Endodermal cell (in vitro differentiated cells): ENCODE measurements at regions not wholly inside any gene's neighbourhood (a gene's known extent, or its start where the extent isn't known, plus 50 kb on each side); places are given as distances from the start of the nearest gene placed in this dataset.
A peak's percentile ranks its signal among the peaks of the same experiment; 100 is the strongest.

ENCODE experiments used
- DNase-seq: peaks from one replicate; pipeline ENCODE4 v3.0.0-alpha.2; 2017
- H3K27ac ChIP-seq: 2 replicates; pipeline ENCODE4 v1.5.1; 2013; ENCODE audit warnings: mild to moderate bottlenecking, low read depth, low read length, moderate library complexity
- H3K27me3 ChIP-seq: 2 replicates; pipeline ENCODE4 v1.6.1; 2013; ENCODE audit warnings: mild to moderate bottlenecking, low read length, moderate library complexity; ENCODE audit not compliant: insufficient read depth, control insufficient read depth, poor library complexity, severe bottlenecking
- H3K36me3 ChIP-seq: 2 replicates; pipeline ENCODE4 v1.7.0; 2013; ENCODE audit warnings: mild to moderate bottlenecking, low read length, moderate library complexity; ENCODE audit not compliant: control insufficient read depth, insufficient read depth
- H3K4me1 ChIP-seq: one replicate; pipeline ENCODE4 v1.7.0; 2013; ENCODE audit warnings: low read length; ENCODE audit not compliant: control insufficient read depth, insufficient read depth
- H3K4me3 ChIP-seq: 2 replicates; pipeline ENCODE4 v1.5.1; 2013; ENCODE audit warnings: mild to moderate bottlenecking, low read length, moderate library complexity
- H3K9ac ChIP-seq: 2 replicates; pipeline ENCODE4 v1.6.1; 2013; ENCODE audit warnings: mild to moderate bottlenecking, low read length, moderate library complexity; ENCODE audit not compliant: poor library complexity, severe bottlenecking; ENCODE audit errors: extremely low read depth
- H3K9me3 ChIP-seq: 2 replicates; pipeline ENCODE4 v1.6.1; 2013; ENCODE audit warnings: mild to moderate bottlenecking, low read length, moderate library complexity; ENCODE audit not compliant: control insufficient read depth
- H3K27ac Mint-ChIP-seq: 2 replicates; pipeline ENCODE4 v1.8.0; 2020; ENCODE audit warnings: mixed read lengths
- H3K27me3 Mint-ChIP-seq: 2 replicates; pipeline ENCODE4 v1.8.0; 2021; ENCODE audit warnings: mild to moderate bottlenecking, mixed read lengths; ENCODE audit not compliant: insufficient read depth
- H3K36me3 Mint-ChIP-seq: 2 replicates; pipeline ENCODE4 v1.8.0; 2020; ENCODE audit warnings: low read depth, mixed read lengths
- H3K4me1 Mint-ChIP-seq: 2 replicates; pipeline ENCODE4 v1.8.0; 2020; ENCODE audit warnings: mixed read lengths
- H3K4me3 Mint-ChIP-seq: 2 replicates; pipeline ENCODE4 v1.8.0; 2020; ENCODE audit warnings: mild to moderate bottlenecking, moderate library complexity, mixed read lengths
- H3K9me3 Mint-ChIP-seq: 2 replicates; pipeline ENCODE4 v1.8.0; 2020; ENCODE audit warnings: mild to moderate bottlenecking, mixed read lengths
- CTCF ChIP-seq: fragments of 200-600 bp; sonication (generic); conservative IDR thresholded peaks from 2 replicates; pipeline ENCODE4 v1.5.0; 2021; ENCODE audit warnings: antibody characterized with exemption, mild to moderate bottlenecking
- whole genome bisulfite sequencing, 2 experiments: methylation state at CpG; one replicate each; pipeline versions ENCODE4 v1.1.5 to v1.1.7; 2013; ENCODE audit warnings: missing lambda C conversion rate in 2 of 2, mixed read lengths in 1 of 2; ENCODE audit not compliant: insufficient coverage in 1 of 2, insufficient read length in 1 of 2; 5-methylcytosine and 5-hydroxymethylcytosine counted together

- Histone ChIP-seq H3K9ac (no peak overlapping the region), H3K27ac (no peak overlapping the region), H3K9me3 (no peaks in the 10 kb centered on the region), H3K36me3 (no peaks in the 10 kb centered on the region), H3K4me3 (no peak overlapping the region), H3K4me1 (no peaks in the 10 kb centered on the region), H3K27me3 (peaks cover 27% of the 10 kb centered on the region)
- Mint-ChIP-seq H3K27me3 (peaks cover 29% of the 10 kb centered on the region), H3K4me3 (no peak overlapping the region), H3K4me1 (no peaks in the 10 kb centered on the region), H3K36me3 (no peaks in the 10 kb centered on the region), H3K9me3 (no peaks in the 10 kb centered on the region), H3K27ac (no peak overlapping the region)
- DNase-seq, result no peak
- 82 to 86% methylated on average over 3 to 6 of the region's 6 CpGs for WGBS, 2 experiments
- no peak for TF ChIP-seq CTCF
These were observed 155.1 kb upstream of the MKI67 start for GRCh38 chr10:128281343-128281742.

DNA sequence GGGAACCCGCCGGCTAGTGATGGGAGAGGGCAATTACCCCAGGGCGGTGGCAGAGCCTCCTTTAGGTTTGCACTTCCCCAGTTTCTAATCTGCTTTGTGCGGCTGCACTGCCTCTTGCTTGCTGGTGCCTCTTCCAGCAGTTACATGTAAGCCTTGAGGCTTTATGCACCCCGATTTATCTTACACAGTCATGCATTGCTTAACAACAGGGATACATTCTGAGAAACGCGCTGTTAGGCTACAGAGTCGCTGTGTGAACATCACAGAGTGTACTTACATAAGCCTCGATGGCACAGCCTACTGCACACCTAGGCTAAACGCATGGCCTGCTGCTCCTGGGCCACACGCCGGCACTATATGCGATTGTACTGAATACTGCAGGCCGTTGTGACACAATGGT is 155.6 kb upstream of the MKI67 start:
- Mint-ChIP-seq H3K9me3 (no peaks in the 10 kb centered on the region), H3K36me3 (no peaks in the 10 kb centered on the region), H3K4me3 (no peak overlapping the region), H3K27me3 (peaks cover 34% of the 10 kb centered on the region), H3K4me1 (no peaks in the 10 kb centered on the region), H3K27ac (no peak overlapping the region)
- no peak overlapping the region for H3K9ac ChIP-seq
- no peaks in the 10 kb centered on the region for H3K9me3 ChIP-seq
- H3K36me3 ChIP-seq, result no peaks in the 10 kb centered on the region
- no peaks in the 10 kb centered on the region for H3K4me1 ChIP-seq
- no peak for DNase-seq
- 93 to 98% methylated on average over 9 to 14 of the region's 14 CpGs for WGBS, 2 experiments
- H3K27ac ChIP-seq, result no peak overlapping the region
- peaks cover 31% of the 10 kb centered on the region for H3K27me3 ChIP-seq
- TF ChIP-seq CTCF, result no peak
- no peak overlapping the region for H3K4me3 ChIP-seq

- no peak for TF ChIP-seq CTCF
- H3K9ac ChIP-seq, result no peak overlapping the region
- no peaks in the 10 kb centered on the region for H3K9me3 ChIP-seq
- Mint-ChIP-seq H3K9me3 (peaks cover 14% of the 10 kb centered on the region), H3K36me3 (peaks cover 2% of the 10 kb centered on the region), H3K27me3 (peaks cover 56% of the 10 kb centered on the region), H3K4me1 (peaks cover 4% of the 10 kb centered on the region), H3K27ac (no peak overlapping the region), H3K4me3 (peak overlapping the region; percentile 46)
- DNase-seq, result no peak
- WGBS, 2 experiments, result 45 to 68% methylated on average over 10 to 21 of the region's 22 CpGs
- H3K4me3 ChIP-seq, result no peak overlapping the region
- no peak overlapping the region for H3K27ac ChIP-seq
- no peaks in the 10 kb centered on the region for H3K4me1 ChIP-seq
- H3K36me3 ChIP-seq, result no peaks in the 10 kb centered on the region
- H3K27me3 ChIP-seq, result peaks cover 59% of the 10 kb centered on the region
These were observed 160.0 kb upstream of the MKI67 start for GRCh38 chr10:128286141-128286761.
